Left hindlimb (tissue), 1 donor: ENCODE measurements at regions not wholly inside any gene's neighbourhood (a gene's known extent, or its start where the extent isn't known, plus 50 kb on each side); places are given as distances from the start of the nearest gene placed in this dataset.
"Not testable (repeated sequence)": the region's sequence is repeated elsewhere in the genome, so short reads cannot be mapped to it uniquely, and the experiment has no call there.

Experiments
- DNase-seq: peaks from one replicate; pipeline ENCODE4 v3.0.0-alpha.2; 2018

DNA sequence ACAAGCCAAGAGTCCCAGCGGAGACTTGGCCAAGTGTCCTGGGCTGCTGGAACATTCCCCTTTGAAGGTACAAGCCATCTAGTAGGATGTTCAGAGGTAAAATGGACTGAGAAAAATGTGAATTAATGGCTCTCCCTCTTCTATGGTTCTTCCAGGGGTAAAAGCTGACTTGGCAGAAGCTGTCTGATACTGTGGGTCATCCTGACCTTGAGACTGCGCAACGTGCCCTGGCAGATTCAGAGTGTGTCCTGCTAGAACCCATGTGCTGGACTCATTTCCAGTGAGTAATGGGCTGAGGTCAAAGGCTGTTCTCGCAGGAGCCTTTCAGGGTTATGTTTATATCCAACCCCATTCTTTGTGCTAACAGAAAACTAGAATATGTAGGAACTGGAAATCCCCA lies 423.0 kb upstream of the CD180 start:
- DNase-seq = no peak

DNA sequence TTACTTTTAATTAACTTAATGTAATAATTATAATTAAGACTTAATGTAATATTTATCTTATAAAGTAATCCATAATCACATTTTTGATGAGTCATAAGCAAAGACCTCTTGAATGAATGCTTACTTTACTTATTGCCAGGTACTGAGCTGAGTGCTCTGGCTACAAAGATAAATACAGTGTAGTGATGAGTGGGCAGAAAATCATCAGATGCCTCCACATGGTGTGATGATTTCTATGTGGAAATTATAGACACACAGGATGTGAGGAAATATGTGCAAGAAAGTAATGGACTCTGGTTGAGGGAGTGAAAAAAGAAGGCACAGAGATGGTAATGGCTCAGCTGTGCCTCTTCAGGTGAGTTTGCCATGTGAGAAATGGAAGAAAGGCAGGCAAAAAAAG lies 422.6 kb upstream of the CD180 start:
- DNase-seq = no peak

GRCh38 chr5:67617051-67617450 lies 420.5 kb upstream of the CD180 start:
- DNase-seq = no peak

- DNase-seq = no peak
These were observed 416.4 kb upstream of the CD180 start for GRCh38 chr5:67612961-67613360.

DNA sequence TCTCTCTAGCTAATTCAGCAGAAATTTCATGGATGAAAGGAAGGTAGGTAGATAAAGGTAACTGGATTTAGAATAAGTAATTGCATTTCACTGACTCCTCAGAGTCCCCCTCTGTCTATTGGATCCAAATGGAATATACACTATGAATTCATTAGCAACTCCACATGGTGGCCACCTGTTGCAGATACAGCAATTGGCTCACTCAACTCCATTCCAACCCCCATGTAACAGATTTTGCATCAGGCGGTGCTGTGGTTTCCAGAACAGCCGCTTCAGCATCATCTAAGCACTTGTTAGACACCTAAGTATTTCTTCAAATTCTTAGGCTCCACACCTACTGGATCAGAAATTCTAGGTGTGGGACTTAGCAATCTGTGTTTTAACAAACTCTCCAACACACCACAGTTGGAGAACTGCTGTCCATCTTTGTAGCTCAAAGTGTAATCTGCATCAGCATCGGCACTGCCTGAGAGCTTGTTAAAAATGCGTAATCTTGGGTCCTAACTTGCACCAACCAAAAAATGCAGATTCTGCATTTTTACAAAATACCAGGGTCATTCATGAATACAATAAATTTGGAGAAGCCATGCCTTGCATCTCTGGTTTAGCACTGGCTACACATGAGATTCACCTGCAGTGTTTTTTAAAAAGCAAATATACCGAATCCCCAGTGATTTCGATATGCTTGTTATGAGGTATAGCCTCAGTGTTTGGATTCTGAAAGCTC lies 413.8 kb upstream of the CD180 start:
- DNase-seq = no peak

DNA sequence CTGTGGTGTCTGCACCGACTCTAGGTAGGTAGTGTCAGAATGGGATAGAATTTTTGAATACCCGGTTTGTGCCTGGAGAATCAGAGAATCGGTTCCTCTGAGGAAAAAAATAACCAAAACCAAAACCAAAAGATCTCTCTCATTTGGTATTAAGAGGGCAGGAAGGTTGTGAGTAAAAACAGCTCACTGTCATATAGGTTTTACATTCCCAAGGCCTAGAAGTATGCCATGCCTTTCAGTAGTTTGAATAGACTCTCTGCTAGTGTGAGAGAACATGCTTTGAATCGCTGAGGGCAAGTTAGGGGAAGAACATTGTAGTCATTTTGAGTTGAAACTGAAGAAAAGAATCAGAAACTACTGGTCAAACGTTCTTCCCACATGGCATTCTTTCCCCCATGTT lies 411.4 kb upstream of the CD180 start:
- DNase-seq = no peak

DNA sequence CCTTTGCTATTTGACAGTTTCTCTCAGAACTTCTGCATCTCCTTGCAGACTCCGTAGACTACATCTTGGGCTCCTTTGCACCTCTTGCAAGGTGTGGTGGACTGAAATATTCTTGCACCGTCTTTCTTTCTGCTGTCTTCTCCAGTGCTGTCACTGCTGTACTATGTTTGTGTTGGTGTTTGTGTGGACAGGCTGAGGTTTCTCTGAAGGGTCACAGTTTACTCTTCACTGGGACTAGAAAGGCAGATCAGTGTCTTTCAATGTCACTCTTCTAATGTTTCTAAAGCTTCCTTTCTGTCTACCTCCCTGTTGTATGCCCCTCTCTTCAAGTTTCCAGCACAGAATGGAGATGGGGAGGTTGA lies 410.0 kb upstream of the CD180 start:
- no peak for DNase-seq

GRCh38 chr5:67605730-67606585 lies 409.4 kb upstream of the CD180 start:
- no peak for DNase-seq

DNA sequence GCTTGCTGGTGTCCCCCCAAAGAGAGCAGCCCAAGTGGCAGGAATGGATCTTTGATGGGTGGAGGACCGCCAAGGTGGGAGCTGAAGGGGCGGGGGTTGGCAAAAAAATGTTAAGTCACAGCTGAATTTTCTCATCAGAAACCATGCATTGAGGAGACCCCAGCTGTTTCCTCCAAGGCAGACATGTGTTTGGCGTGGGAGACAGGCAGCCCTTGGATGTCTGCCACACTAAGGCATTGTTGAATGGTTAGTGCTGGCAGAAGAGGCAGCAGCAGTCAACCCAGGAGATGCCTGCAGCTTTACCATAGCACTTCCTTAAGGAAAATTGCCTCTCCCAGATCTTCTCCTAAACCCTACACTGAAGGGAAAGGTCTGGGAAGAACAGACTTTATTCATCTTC lies 394.9 kb upstream of the CD180 start:
- DNase-seq = no peak

DNA sequence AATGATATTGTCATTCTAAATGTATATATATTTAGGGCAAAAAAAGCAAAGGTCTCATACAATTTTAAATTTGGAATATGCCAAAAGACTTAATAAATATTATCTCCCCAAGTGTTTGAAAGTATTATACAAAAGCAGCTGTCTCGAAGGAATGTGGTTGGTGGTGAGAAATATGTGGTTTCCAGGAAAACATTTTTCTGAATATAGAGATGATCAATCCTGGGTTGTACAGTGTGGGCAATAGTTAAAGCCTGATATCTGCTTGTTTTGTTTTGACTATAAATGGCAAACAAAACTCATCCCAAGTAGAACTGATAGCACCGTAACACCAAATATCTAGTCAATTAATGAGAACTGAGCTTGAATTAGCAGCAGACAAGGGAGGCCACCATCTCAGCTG lies 391.8 kb upstream of the CD180 start:
- DNase-seq = no peak

DNA sequence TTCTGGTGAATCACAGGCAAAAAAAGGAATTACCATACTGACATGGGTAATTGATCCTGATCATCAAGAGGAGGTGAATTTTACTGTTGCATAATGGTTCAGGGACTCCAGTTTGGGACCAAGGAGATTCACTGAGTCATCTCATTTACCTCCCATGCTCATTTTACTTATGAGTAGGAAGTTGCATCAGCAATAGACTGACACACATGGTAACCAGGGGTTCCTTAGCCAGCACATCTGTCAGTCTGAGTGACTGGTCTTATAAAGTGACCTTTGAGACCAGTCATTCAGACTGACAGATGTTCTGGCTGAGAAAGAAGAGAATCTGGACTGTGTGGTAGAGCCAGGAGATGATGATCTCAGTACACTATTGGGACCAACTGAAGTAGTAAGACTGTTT lies 384.6 kb upstream of the CD180 start:
- DNase-seq = no peak

GRCh38 chr5:67578011-67578410 lies 381.4 kb upstream of the CD180 start:
- no peak for DNase-seq

DNA sequence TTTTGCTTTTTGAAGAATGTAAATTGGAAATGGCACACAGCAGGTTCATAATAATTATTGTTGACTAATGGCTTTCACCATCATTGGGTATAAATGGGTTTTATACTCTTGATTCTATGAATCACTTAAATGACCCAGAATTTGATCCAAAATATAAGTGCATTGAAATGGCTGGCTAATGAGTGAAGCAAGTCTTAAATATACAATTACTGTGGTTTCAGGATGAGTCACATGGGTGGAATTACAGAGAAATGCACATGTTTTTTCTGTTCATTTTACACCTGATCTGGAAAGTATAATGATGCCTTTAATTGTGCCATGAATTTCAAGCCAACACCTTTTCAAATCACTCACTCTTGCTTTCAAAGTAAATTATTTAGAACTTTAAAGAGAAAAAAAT lies 380.8 kb upstream of the CD180 start:
- no peak for DNase-seq

DNA sequence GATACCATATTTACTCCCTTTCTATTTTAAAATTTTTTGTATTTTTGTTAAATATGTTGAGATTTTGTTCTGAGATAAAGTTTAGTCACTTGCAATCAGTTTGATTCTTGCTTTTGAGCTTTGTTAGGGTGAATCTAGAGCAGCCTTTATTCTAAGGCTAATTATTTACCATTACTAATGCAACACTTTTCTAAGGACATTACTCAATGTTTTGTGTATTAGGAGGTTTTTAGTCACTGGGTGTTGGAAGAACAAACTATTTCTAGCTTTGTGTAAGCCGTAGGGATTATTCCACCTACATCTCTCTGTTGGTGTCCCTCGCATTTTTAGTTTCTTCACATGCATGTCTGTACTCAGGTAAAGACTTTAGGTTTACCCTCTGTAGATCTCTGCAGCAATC lies 379.5 kb upstream of the CD180 start:
- no peak for DNase-seq

GRCh38 chr5:67575087-67575486 lies 378.5 kb upstream of the CD180 start:
- no peak for DNase-seq

- DNase-seq = no peak
These were observed 364.7 kb upstream of the CD180 start for GRCh38 chr5:67561151-67561932.

- no peak for DNase-seq
These were observed 356.2 kb upstream of the CD180 start for GRCh38 chr5:67552773-67553172.

DNA sequence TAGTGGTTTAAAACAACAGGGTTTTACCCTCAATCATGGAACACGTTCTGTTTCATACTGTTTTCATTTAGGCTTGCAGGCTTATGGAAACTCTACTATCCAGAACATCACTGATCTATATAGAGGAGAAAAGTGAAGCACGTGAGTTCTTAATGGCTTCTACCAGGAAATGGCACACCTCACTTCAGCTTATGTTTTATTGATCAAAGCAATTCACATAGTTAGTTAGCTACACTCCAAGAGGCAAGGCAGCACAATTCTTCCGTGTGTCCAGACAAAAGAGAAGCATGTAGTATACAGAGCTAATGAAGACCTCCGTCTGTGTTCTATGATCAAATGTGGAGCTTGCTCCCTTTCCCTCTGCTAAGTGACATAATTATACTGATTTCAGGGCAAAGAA lies 353.3 kb upstream of the CD180 start:
- no peak for DNase-seq

GRCh38 chr5:67549296-67549618 lies 352.7 kb upstream of the CD180 start:
- DNase-seq = peak; percentile 28

- no peak for DNase-seq
These were observed 352.1 kb upstream of the CD180 start for GRCh38 chr5:67548520-67549295.

DNA sequence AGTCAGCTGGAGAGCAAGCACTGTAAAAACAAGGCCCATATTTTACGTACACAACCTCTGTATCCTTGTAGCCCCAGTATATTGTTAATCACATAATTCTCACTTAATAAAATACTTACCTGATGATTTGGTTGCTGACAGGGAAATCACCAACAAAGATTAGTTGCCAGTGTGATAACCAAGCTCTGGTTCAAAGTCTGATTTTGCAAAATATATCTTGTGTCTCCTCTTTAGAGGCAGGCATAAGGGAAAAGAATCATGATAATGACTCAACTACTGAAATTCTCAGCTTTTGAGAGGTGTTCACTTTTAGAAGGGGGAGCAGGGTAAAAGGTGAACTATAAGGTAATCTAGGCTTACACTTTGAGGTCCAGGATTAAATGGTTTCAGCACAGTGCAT lies 351.1 kb upstream of the CD180 start:
- DNase-seq = no peak

- DNase-seq = not testable (repeated sequence)
These were observed 348.3 kb upstream of the CD180 start for GRCh38 chr5:67544942-67545341.

GRCh38 chr5:67543720-67544270 lies 347.2 kb upstream of the CD180 start:
- no peak for DNase-seq
